HG03432 (cell line): ENCODE measurements at regions not wholly inside any gene's neighbourhood (a gene's known extent, or its start where the extent isn't known, plus 50 kb on each side); places are given as distances from the start of the nearest gene placed in this dataset.
"Not testable (repeated sequence)": the region's sequence is repeated elsewhere in the genome, so short reads cannot be mapped to it uniquely, and the experiment has no call there.

Experiments used
- ATAC-seq: cut with Tn5 transposase; IDR thresholded peaks from one replicate; pipeline ENCODE4 v1.9.1; 2021; ENCODE audit warnings: mild to moderate bottlenecking, moderate library complexity; ENCODE audit not compliant: unreplicated experiment

GRCh38 chr7:4609576-4609975 is 72.5 kb upstream of the FOXK1 start:
- not testable (repeated sequence) for ATAC-seq

GRCh38 chr7:4610768-4611467 is 71.2 kb upstream of the FOXK1 start:
- ATAC-seq: peak; percentile 74

- no peak for ATAC-seq
These were observed 69.9 kb upstream of the FOXK1 start for GRCh38 chr7:4612237-4612636.

- no peak for ATAC-seq
These were observed 68.9 kb upstream of the FOXK1 start for GRCh38 chr7:4612939-4613841.

- ATAC-seq: no peak
These were observed 68.1 kb upstream of the FOXK1 start for GRCh38 chr7:4613846-4614548.

GRCh38 chr7:4616116-4616515 is 66.0 kb upstream of the FOXK1 start:
- no peak for ATAC-seq

GRCh38 chr7:4621396-4621795 is 60.7 kb upstream of the FOXK1 start:
- no peak for ATAC-seq

GRCh38 chr7:4626318-4626845 is 55.7 kb upstream of the FOXK1 start:
- ATAC-seq: no peak

- no peak for ATAC-seq
These were observed 52.7 kb upstream of the FOXK1 start for GRCh38 chr7:4629287-4629895.

- ATAC-seq: no peak
These were observed 50.5 kb upstream of the FOXK1 start for GRCh38 chr7:4631380-4632179.
